GM12878 (cell line): ENCODE measurements at regions not wholly inside any gene's neighbourhood (a gene's known extent, or its start where the extent isn't known, plus 50 kb on each side); places are given as distances from the start of the nearest gene placed in this dataset.

Experiments used
- BMI1 ChIP-seq: fragments of 450-650 bp; IDR thresholded peaks from 2 replicates; pipeline ENCODE4 v1.6.1; 2016; ENCODE audit warnings: mild to moderate bottlenecking, moderate library complexity, borderline replicate concordance
- CBX3 ChIP-seq: fragments of 200-600 bp; sonication (generic); IDR thresholded peaks from 2 replicates; pipeline ENCODE4 v1.6.1; 2016; ENCODE audit warnings: low read depth, borderline replicate concordance
- JUNB ChIP-seq: IDR thresholded peaks from 2 replicates; pipeline ENCODE4 v1.6.1; 2016; ENCODE audit warnings: antibody characterized with exemption, mild to moderate bottlenecking
- MAX ChIP-seq: IDR thresholded peaks from 2 replicates; pipeline ENCODE4 v1.6.1; 2012; ENCODE audit warnings: low read depth, low read length, improper control_type of control experiment
- NFIC ChIP-seq: IDR thresholded peaks from 2 replicates; pipeline ENCODE4 v1.6.1; 2012; ENCODE audit warnings: low read depth, mild to moderate bottlenecking, inconsistent platforms, low read length, moderate library complexity
- PAX8 ChIP-seq: fragments of 450-650 bp; IDR thresholded peaks from 2 replicates; pipeline ENCODE4 v1.6.1; 2017; ENCODE audit warnings: mild to moderate bottlenecking, moderate library complexity
- POU2F2 ChIP-seq: IDR thresholded peaks from 3 replicates; pipeline ENCODE4 v1.6.1; 2011; ENCODE audit warnings: low read depth, mild to moderate bottlenecking, low read length, borderline replicate concordance
- RB1 ChIP-seq: fragments of 450-650 bp; formaldehyde crosslinking; IDR thresholded peaks from 2 replicates; pipeline ENCODE4 v1.6.1; 2017; ENCODE audit warnings: mild to moderate bottlenecking, borderline replicate concordance
- TCF3 ChIP-seq: IDR thresholded peaks from 2 replicates; pipeline ENCODE4 v1.6.1; 2012; ENCODE audit warnings: low read depth, mild to moderate bottlenecking, low read length, borderline replicate concordance; ENCODE audit not compliant: insufficient read depth
- WRNIP1 ChIP-seq: IDR thresholded peaks from 2 replicates; pipeline ENCODE4 v1.6.1; 2011; ENCODE audit warnings: low read depth, low read length, improper control_type of control experiment, borderline replicate concordance
- ZBTB33 ChIP-seq: fragments of 450-650 bp; IDR thresholded peaks from 2 replicates; pipeline ENCODE4 v1.6.1; 2017; ENCODE audit warnings: mild to moderate bottlenecking
- TF ChIP-seq, protein P1 (sequence below): fragments of 150-350 bp; IDR thresholded peaks from 2 replicates; pipeline ENCODE4 v1.6.1; 2016; ENCODE audit warnings: low read depth, low read length

DNA sequence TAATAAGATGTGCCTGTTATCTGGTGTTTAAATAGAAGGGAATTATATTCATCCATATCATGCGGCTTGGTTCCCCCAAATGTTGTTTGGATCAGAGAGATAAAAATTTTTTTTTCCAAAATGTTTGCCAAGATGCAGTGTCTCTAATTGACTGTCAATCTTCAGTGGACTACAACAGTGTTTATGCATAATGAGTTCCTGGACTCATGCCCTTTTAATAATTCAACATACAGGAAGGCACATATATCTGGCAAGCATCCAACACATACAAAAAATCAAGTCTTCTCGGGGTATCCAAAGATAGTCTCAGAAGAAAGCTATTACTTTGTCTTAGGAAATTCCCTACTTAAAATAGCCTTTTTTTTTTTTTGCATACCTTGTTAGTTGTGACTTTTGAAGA lies 1534.7 kb downstream of the EFNA5 start (continued):
- TF ChIP-seq ZBTB33 (no peak), JUNB (no peak), NFIC (no peak), TCF3 (no peak), WRNIP1 (no peak), CBX3 (no peak), RB1 (no peak), MAX (no peak), POU2F2 (no peak), BMI1 (no peak), PAX8 (no peak)
- TF ChIP-seq, protein P1, sequence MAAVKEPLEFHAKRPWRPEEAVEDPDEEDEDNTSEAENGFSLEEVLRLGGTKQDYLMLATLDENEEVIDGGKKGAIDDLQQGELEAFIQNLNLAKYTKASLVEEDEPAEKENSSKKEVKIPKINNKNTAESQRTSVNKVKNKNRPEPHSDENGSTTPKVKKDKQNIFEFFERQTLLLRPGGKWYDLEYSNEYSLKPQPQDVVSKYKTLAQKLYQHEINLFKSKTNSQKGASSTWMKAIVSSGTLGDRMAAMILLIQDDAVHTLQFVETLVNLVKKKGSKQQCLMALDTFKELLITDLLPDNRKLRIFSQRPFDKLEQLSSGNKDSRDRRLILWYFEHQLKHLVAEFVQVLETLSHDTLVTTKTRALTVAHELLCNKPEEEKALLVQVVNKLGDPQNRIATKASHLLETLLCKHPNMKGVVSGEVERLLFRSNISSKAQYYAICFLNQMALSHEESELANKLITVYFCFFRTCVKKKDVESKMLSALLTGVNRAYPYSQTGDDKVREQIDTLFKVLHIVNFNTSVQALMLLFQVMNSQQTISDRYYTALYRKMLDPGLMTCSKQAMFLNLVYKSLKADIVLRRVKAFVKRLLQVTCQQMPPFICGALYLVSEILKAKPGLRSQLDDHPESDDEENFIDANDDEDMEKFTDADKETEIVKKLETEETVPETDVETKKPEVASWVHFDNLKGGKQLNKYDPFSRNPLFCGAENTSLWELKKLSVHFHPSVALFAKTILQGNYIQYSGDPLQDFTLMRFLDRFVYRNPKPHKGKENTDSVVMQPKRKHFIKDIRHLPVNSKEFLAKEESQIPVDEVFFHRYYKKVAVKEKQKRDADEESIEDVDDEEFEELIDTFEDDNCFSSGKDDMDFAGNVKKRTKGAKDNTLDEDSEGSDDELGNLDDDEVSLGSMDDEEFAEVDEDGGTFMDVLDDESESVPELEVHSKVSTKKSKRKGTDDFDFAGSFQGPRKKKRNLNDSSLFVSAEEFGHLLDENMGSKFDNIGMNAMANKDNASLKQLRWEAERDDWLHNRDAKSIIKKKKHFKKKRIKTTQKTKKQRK: no peak
